ENCODE measurements at regions not wholly inside any gene's neighbourhood (a gene's known extent, or its start where the extent isn't known, plus 50 kb on each side); places are given as distances from the start of the nearest gene placed in this dataset.
A peak's percentile ranks its signal among the peaks of the same experiment; 100 is the strongest.

GRCh38 chr11:116698080-116698479, 74.7 kb downstream of the BUD13 start:
- no peak for DNase-seq (ENCODE audit: low read depth, low spot score)

DNA sequence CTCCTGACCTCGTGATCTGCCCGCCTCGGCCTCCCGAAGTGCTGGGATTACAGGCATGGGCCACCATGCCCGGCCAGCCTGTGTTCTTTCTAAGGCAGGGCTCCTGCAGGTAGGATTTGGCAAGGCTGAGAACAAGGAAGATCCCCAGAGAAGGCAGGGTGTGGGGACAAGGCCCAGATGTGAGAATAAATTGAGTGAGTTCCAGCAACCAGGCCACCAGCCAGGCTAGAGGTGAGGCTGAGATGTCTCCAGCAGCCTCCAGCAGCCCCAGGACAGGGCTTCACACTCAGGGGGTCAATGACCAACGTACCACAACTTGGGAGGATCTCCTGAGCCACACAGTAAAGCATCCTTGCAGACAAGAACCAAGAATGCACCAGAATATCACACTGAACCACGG, 75.1 kb downstream of the BUD13 start:
- no peak for DNase-seq (ENCODE audit: low read depth, low spot score)

DNA sequence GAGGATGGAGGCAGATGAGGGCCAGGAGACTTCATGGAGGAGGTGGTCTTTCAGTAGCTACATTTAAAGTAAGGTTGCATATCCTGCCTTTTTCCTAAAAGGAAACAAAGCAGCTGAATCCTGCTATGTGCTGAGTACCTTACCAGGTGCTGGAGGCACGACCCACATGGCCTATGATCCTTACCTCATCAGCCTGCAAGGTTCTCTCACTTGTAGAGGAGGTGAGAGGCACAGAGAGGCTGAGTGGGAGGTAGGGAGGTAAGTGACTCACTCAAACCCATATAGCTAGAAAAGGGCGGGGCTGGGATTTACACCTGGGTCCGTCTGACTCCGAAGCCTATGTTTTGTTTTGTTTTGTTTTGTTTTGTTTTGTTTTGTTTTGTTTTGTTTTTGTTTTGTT, 75.8 kb downstream of the BUD13 start:
- DNase-seq (ENCODE audit: low read depth, low spot score), result no peak

DNA sequence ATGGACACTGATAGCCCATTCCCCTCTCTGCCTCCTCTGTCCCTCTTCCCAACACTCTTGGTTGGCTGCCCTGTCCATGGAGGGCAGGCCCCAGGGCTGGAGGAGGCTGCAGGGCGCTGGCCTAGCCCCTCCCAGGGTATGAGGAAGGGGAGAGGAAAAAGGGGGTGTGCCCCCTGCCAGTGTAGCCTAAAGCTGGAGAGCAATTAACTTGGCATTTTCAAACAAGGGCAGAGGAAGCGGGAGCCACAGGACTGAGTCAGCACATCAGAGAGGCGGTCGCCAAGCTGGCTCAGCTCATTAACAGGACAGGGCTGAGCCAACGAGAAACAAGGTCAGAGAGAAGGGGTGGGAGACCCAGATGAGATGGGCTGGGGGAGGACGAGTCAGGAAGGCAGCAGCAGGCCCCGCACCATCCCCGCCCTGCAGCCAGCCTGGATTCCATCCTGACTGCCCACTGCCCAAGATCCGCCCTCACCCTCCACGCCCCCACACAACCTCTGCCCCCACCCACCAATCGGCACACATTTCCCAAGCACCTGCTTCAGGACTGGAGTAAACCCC, 76.3 kb downstream of the BUD13 start:
- DNase-seq (ENCODE audit: low read depth, low spot score), result peak; percentile 58

- DNase-seq (ENCODE audit: low read depth, low spot score), result no peak
Observed at GRCh38 chr11:116695657-116696254, 77.0 kb downstream of the BUD13 start.

DNA sequence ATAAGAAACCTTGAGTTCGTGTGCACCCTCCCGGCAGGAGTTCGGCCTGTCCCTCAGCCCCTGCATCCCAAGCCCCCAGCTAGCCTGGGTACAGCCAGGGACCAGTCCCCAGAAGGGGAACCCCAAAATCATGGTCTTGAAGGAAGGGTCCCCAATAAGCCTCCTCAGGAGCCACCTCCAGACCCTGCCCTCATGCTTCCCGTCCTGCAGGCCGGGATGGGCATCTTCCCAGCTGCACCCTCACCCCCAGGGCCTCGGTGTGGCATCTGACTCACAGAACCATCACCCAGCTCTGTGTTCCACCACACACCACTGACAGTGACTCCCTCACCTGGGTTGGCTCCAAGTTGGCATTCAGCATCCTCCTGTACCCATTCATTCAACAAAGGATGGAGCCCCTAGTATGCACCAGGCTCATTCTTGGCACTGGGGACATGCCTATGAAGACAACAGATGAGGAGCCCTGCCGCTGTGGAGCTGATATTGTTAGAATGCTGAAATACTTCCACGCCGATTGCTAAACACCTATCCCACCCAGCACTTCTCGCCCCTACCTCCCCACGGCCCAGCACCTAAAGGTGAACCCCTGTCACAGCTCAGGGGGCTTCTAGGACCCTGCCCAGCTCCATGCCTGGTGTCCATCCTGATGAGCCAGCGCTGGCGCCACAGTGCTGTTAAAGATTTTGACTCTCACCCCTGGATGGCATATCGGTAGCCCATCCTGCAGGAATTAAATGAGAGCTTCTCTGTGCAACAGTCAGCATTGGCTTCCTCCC, 77.8 kb downstream of the BUD13 start:
- DNase-seq (ENCODE audit: low read depth, low spot score), result no peak

- DNase-seq (ENCODE audit: low read depth, low spot score), result no peak
Observed at GRCh38 chr11:116694349-116694725, 78.5 kb downstream of the BUD13 start.

GRCh38 chr11:116693593-116694348, 79.0 kb downstream of the BUD13 start:
- DNase-seq (ENCODE audit: low read depth, low spot score), result no peak

DNA sequence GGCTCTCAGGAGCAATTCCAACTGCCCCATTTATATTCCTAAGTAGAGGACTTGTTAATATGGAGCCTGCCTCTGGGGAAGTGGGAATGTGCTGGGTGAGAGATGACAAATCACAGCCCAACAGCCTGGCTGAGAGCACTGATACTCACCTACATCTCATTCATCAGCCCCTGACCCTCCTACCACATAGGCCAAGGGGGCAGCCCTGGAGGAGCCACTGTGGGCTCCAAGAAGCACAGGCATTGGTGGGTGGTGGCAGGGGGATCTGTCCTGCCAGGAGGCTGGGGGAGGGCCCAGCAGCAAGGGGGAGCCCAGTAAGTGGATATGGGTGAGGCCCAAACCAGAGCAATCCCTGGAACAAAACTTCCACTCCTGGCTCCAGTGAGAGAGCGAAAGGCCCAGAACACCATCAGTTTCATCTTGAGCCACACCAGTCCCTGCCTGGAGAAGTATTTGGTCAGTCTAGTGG, 79.7 kb downstream of the BUD13 start:
- no peak for DNase-seq (ENCODE audit: low read depth, low spot score)

DNA sequence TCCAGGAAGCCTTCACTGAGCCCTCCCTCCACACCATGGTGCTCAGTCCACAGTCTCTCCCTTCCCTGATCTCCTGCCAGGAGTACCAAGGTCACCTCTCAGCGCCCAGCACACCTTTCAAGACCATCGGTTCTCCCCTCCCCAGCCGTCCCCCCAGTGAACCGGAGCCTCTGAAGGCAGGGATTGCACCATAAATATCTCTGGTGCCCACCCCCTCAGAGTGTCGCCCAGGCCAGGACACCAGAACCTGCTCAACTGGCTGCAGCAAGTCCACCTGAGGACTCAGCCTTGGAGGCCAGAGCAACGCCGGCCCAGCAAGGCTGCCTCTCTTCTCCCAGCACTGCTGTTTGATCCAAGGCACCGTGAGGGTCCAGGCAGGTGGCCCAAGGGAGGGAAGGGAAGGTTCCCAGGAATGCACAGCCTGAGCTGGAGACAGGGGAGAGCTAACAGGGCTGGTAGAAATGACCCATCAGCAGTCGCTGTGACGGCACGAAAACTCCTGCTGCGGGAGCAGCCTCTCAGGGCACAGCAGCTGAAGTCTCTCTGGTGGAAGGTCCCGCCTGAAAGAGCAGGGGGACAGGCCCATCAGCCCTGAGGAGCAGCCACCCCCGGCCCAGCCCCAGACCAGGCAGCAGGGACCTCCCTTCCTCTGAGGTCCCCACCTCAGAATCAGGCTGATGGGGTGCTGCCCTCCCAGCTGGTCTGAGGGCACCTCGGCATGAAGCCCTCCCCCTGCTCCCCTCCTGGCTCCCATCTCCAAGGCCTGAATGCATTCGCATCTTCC, 80.3 kb downstream of the BUD13 start:
- DNase-seq (ENCODE audit: low read depth, low spot score), result no peak

- DNase-seq (ENCODE audit: low read depth, low spot score), result peak; percentile 72
Observed at GRCh38 chr11:116691771-116692177, 81.0 kb downstream of the BUD13 start.

GRCh38 chr11:116690611-116691010, 82.2 kb downstream of the BUD13 start:
- DNase-seq (ENCODE audit: low read depth, low spot score), result no peak

GRCh38 chr11:116689413-116690127, 83.2 kb downstream of the BUD13 start:
- no peak for DNase-seq (ENCODE audit: low read depth, low spot score)

- no peak for DNase-seq (ENCODE audit: low read depth, low spot score)
Observed at GRCh38 chr11:116688202-116688540, 84.6 kb downstream of the BUD13 start.

DNA sequence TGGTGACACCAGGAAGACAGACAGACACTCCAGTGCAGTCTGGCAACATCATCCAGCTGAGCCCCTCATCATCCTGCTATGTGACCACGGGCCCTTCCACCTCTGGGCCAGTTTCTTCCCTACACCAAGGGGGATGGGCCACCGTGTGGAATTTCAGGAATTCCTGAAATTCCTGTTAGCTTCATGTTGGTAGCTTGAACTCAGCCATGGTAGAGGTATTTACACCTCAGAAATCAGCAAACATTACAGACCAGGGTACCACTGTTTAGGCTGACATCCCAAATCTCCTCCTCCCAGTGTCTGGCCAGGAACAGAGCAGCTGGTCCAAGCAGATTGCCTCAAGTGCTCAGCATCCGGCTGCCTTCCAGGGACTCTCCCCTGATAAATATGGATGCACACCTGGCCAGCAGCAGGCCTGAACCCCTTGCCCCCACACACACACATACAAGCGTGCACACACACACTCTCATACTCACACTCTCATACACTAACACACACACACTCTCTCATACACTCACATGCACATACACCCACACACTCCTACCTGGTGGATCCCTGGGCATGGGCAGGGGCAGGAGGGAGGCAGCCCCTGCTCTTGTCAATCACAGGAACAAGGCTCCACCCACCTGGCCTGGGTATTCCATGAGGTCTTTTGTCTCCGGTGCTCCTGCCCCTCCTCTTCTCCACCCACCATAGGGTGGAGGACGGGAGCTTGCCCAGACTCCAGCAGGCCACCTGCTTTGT, 85.2 kb downstream of the BUD13 start:
- peak; percentile 89 for DNase-seq (ENCODE audit: low read depth, low spot score)

- DNase-seq (ENCODE audit: low read depth, low spot score), result no peak
Observed at GRCh38 chr11:116686866-116687265, 85.9 kb downstream of the BUD13 start.

DNA sequence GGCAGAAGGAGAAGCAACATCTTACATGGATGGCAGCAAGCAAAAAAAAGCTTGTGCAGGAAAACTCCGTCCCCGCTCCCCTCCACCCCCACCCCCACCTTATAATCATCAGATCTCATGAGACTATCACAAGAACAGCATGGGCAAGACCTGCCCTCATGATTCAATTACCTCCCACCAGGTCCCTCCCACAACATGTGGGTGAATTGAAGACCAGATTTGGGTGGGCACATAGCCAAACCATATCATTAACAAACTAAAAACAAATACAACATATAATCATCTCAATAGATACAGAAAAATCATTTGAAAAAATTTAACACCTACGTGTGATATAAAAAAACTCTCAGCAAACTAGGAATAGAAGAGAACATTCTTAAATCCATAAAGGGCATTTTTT, 88.8 kb downstream of the BUD13 start:
- DNase-seq (ENCODE audit: low read depth, low spot score), result no peak

DNA sequence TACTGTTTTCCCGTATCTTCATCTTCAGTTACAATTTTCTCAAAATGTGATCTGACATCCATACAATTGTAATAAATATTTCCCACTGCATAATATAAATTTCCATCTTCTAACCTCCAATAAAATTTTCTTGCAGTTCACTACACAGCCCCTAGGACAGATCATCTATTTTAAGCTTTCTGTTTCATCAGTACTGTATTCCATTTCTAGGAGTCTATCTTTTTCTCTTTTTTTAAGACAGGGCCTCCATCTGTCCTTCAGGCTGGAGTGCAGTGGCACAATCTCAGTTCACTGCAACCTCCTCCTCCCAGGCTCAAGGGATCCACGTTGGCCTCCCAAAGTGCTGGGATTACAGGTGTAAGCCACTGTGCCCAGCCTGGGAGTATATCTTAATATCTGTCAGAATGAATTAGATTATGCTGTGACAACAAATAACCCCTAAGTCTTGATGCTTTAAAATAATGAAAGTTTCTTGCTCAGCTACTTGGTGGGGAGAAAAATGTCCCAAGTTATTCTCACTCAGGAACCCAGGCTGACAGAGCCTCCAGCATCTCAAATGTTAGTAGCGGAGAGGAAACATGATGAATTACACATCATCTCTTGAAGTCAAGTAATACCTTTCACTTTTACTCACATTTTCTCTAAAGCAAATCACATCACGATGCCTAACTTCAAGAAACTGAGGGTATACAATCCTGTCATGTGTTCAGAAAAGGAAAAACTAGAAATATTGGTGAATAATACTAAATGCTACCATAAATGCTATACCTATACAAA, 92.2 kb downstream of the BUD13 start:
- no peak for DNase-seq (ENCODE audit: low read depth, low spot score)

DNA sequence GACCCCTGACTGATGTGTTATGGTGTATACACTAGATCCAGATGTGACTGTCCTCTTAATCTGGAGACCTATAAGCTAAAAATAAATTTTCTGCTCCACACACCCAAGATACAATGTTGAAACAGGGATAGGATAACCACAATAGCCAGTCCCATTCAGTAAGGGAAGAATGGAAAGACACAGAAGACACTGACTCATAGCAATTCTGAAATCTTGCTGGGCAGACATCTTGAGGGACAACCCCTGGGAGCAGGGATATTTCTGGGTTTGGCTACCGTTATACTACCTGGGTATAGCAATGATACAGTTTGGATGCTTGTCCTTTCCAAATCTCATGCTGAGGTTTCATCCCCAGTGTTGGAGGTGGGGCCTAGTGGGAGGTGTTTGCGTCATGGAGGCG, 93.9 kb downstream of the BUD13 start:
- DNase-seq (ENCODE audit: low read depth, low spot score), result no peak
